ENCODE measurements at regions not wholly inside any gene's neighbourhood (a gene's known extent, or its start where the extent isn't known, plus 50 kb on each side); places are given as distances from the start of the nearest gene placed in this dataset.

GRCh38 chr9:96140296-96141127, 161.5 kb downstream of the HSD17B3 start:
- H3K9me3 ChIP-seq: no peaks in the 10 kb centered on the region
- DNase-seq: no peak
- no peak overlapping the region for H3K4me3 ChIP-seq
- TF ChIP-seq CTCF (IDR thresholded peaks at IDR 0.05): no peak
- H3K27me3 ChIP-seq (ENCODE audit: low read depth): no peaks in the 10 kb centered on the region
- H3K36me3 ChIP-seq: no peaks in the 10 kb centered on the region
- intact Hi-C loops (cut with DNase I): no loop called here
- H3K27ac ChIP-seq: no peak overlapping the region
- peaks cover 38% of the 10 kb centered on the region for H3K4me1 ChIP-seq
- ATAC-seq: no peak

DNA sequence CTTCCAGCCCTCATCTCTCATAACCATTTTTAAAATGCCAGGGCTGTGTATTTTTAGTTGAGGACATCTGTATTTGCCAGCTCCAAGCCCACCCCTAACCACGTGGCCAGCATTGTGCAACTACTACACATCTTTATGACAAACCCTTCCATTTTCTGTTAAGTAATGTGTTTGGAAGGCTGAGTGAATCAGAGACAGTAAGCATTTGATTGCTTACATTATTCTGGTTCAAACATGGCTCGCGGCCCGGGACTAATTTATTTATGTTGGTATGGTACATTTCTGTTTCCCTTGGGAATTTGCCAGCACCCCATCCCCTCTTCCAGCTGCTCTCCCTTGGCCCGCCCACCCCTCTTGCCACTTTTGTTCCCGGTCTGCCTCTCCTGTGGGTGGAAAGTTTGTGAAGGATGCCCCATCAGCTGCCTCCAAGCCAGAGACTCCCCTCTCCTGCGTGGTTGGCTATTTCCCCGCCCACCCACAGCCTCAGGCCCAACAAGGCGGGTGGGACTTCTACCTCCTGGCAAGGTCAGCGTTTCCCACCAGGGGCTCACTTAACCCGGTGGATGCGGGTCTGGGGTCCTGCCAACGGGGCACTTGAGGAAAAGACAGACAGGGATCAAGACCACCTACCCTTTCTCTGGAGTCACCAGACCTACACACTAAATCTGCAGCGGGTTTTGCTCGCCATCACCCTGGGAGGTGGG, 162.2 kb downstream of the HSD17B3 start:
- Histone ChIP-seq H3K36me3 (no peaks in the 10 kb centered on the region), H3K27ac (peak overlapping the region; percentile 49), H3K4me3 (no peak overlapping the region), H3K9me3 (no peaks in the 10 kb centered on the region), H3K4me1 (peaks cover 38% of the 10 kb centered on the region), H3K27me3 (ENCODE audit: low read depth) (no peaks in the 10 kb centered on the region)
- ATAC-seq (peak; percentile 56 to 58), DNase-seq (no peak)
- intact Hi-C loops (cut with DNase I): no loop called here
- TF ChIP-seq CTCF (IDR thresholded peaks at IDR 0.05): no peak

DNA sequence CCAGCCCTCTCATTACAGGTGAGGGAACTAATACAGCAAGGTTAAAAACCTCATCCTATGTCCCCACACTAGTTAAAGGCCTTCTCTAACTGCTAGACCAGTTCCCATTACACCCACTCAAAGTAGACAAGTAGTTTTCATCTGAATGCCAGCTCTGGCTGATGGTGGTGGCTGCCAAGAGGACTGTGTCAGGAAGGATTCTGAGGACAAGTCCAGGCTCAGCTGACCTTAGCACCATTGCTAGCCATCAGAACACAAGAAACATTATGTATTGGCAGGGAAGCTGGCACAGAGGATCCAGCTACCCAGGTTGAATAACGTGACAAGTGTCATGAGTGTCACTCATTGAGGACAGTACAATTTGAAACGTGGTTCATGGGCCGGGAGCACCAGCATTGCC, 163.4 kb downstream of the HSD17B3 start:
- peaks cover 38% of the 10 kb centered on the region for H3K4me1 ChIP-seq
- intact Hi-C loops (cut with DNase I): no loop called here
- no peak overlapping the region for H3K4me3 ChIP-seq
- no peak for TF ChIP-seq CTCF (IDR thresholded peaks at IDR 0.05)
- H3K9me3 ChIP-seq: no peaks in the 10 kb centered on the region
- peak overlapping the region; percentile 82 for H3K27ac ChIP-seq
- H3K36me3 ChIP-seq: no peaks in the 10 kb centered on the region
- DNase-seq (no peak), ATAC-seq (no peak)
- H3K27me3 ChIP-seq (ENCODE audit: low read depth): no peaks in the 10 kb centered on the region

- no peaks in the 10 kb centered on the region for H3K9me3 ChIP-seq
- no peaks in the 10 kb centered on the region for H3K36me3 ChIP-seq
- no peak for DNase-seq
- ATAC-seq: peak; percentile 9 to 16
- H3K4me1 ChIP-seq: peaks cover 38% of the 10 kb centered on the region
- intact Hi-C loops (cut with DNase I): no loop called here
- H3K4me3 ChIP-seq: peak overlapping the region; percentile 14
- H3K27ac ChIP-seq: peak overlapping the region; percentile 82
- no peaks in the 10 kb centered on the region for H3K27me3 ChIP-seq (ENCODE audit: low read depth)
- TF ChIP-seq CTCF (IDR thresholded peaks at IDR 0.05): no peak
These were observed 164.1 kb downstream of the HSD17B3 start for GRCh38 chr9:96137671-96138429.

- DNase-seq: peak; percentile 64
- peak overlapping the region; percentile 82 for H3K27ac ChIP-seq
These were observed 164.8 kb downstream of the HSD17B3 start for GRCh38 chr9:96136992-96137670.

More at GRCh38 chr9:96136992-96137670, 164.8 kb downstream of the HSD17B3 start:
- H3K9me3 ChIP-seq: no peaks in the 10 kb centered on the region
- H3K27me3 ChIP-seq (ENCODE audit: low read depth): no peaks in the 10 kb centered on the region
- peak overlapping the region; percentile 14 for H3K4me3 ChIP-seq
- H3K36me3 ChIP-seq: no peaks in the 10 kb centered on the region
- peak; percentile 71 to 86 for ATAC-seq
- intact Hi-C loops (cut with DNase I): no loop called here
- peaks cover 38% of the 10 kb centered on the region for H3K4me1 ChIP-seq
- no peak for TF ChIP-seq CTCF (IDR thresholded peaks at IDR 0.05)
